ENCODE measurements at regions not wholly inside any gene's neighbourhood (a gene's known extent, or its start where the extent isn't known, plus 50 kb on each side); places are given as distances from the start of the nearest gene placed in this dataset.
"Not testable (repeated sequence)": the region's sequence is repeated elsewhere in the genome, so short reads cannot be mapped to it uniquely, and the experiment has no call there.

- DNase-seq, result no peak
Observed at GRCh38 chr20:41783423-41784208, 165.4 kb upstream of the CHD6 start.

GRCh38 chr20:41782730-41783406, 164.7 kb upstream of the CHD6 start:
- no peak for DNase-seq

GRCh38 chr20:41782255-41782654, 164.1 kb upstream of the CHD6 start:
- no peak for DNase-seq

- DNase-seq, result no peak
Observed at GRCh38 chr20:41776421-41776820, 158.2 kb upstream of the CHD6 start.

GRCh38 chr20:41774291-41774690, 156.1 kb upstream of the CHD6 start:
- DNase-seq, result no peak

- no peak for DNase-seq
Observed at GRCh38 chr20:41770965-41771364, 152.8 kb upstream of the CHD6 start.

- DNase-seq, result no peak
Observed at GRCh38 chr20:41770427-41770826, 152.2 kb upstream of the CHD6 start.

DNA sequence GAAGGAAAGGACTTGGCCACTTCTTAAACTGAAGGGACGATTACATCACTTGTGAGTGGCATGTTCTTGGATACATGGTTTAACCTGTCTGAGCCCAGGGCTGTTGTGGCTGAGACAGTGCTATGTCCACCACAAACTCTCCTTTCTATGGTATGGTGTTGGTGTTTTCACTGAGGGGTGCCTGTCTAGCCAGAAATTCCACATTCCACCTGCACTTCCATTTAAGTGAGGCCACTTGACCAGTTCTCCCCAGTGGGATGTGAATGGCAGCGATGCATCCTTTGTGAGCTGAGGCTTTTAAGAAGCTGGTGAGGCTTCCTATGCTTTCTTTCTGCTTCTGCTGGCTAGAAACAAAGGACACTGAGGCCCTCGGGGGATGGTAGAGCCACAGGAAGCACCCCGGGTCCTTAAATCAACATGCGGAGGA, 151.4 kb upstream of the CHD6 start:
- no peak for DNase-seq

- DNase-seq, result no peak
Observed at GRCh38 chr20:41750137-41750536, 132.0 kb upstream of the CHD6 start.

GRCh38 chr20:41748756-41749582, 130.8 kb upstream of the CHD6 start:
- DNase-seq, result no peak

DNA sequence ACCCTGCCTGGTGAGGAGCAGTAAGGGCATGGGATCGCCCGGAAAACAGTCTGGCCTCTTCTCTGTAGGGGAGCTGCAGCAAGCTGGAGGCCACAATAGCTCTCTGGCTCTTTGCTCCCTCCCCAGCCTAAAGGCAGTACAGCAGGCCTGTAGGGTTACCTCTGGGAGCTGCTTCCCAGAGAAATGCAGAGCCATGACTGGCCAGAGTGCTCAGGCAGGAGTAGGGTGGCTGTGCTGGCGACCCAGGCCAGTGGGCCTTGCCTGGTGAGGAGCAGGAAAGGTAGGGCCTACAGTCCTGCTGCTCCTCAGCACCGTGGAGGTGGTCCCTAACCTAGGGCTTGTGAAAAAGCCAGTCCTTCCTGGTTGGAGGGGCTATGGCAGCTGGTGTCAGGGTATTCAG, 129.9 kb upstream of the CHD6 start:
- no peak for DNase-seq

- no peak for DNase-seq
Observed at GRCh38 chr20:41747226-41747625, 129.0 kb upstream of the CHD6 start.

DNA sequence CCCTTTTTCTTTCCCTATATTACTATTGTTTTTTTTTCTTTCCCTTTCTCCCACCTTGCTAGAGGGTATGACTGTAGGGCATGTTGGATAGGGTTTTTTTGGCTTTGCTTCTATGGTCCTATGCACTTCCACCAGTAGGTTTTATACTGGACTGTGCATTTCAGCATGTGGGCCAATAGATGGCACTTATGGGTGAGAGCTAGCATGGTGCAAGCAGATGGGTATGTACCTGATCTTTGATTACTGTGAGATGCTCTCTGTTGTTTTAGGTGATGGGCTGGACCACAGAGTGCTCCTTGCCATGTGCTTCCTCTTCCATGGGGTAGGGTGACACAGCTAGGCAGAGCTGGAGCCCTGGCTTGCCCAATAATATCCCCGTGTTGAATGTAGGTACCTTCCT, 128.5 kb upstream of the CHD6 start:
- no peak for DNase-seq

- peak; percentile 45 for DNase-seq
Observed at GRCh38 chr20:41738604-41739206, 120.5 kb upstream of the CHD6 start.

DNA sequence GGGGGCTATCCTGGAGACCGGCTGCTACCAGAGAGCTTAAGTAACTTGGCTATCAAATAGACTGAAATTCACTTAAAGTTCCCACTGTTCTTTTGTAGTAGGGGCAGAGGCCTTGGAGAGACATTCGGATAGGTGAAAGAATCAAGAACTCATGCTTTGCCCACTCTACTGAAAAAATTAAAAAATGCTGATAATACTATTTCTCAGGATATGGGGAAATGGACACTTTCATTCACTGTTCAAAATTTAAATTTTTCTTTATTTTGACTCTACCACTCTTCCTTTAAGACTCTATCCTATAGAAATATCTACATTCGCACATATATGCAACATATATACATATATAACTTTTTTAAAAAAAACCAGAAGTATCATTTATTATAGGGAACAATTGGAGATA, 117.8 kb upstream of the CHD6 start:
- no peak for DNase-seq

GRCh38 chr20:41734506-41734945, 116.3 kb upstream of the CHD6 start:
- peak; percentile 69 for DNase-seq

DNA sequence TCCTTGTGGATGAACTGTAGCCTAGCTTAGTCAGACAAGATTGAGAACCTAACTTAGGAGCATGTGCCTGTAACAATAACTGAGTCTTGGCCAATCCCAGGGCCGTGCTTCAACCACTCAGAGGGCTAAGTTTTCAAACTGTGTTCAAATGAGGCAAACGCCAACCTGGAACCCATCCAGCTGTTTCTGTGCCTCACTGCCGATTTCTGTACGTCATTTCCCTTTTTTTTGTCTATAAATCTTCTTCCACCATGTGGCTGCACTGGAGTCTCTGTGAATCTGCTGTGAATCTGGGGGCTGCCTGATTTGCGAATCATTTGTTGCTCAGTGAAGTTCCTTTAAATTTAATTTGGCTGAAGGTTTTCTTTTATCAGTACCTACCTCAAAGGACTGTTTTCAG, 115.0 kb upstream of the CHD6 start:
- no peak for DNase-seq

- not testable (repeated sequence) for DNase-seq
Observed at GRCh38 chr20:41731198-41731597, 113.0 kb upstream of the CHD6 start.

DNA sequence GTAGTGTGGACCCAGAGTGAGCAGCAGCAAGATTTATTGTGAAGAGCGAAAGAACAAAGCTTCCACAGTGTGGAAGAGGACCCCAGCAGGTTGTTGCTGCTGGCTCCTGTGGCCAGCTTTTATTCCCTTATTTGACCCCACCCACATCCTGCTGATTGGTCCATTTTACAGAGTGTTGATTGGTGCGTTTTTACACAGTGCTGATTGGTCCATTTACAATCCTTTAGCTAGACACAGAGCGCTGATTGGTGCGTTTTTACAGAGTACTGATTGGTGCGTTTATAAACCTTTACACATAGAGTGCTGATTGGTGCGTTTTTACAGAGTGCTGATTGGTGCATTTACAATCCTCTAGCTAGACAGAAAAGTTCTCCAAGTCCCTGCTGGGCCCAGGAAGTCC, 109.5 kb upstream of the CHD6 start:
- not testable (repeated sequence) for DNase-seq

- DNase-seq, result no peak
Observed at GRCh38 chr20:41726727-41727126, 108.5 kb upstream of the CHD6 start.

- no peak for DNase-seq
Observed at GRCh38 chr20:41719151-41719550, 101.0 kb upstream of the CHD6 start.

- peak; percentile 13 for DNase-seq
Observed at GRCh38 chr20:41717483-41717882, 99.3 kb upstream of the CHD6 start.

- DNase-seq, result no peak
Observed at GRCh38 chr20:41716911-41717310, 98.7 kb upstream of the CHD6 start.
